ENCODE measurements at regions not wholly inside any gene's neighbourhood (a gene's known extent, or its start where the extent isn't known, plus 50 kb on each side); places are given as distances from the start of the nearest gene placed in this dataset.

DNA sequence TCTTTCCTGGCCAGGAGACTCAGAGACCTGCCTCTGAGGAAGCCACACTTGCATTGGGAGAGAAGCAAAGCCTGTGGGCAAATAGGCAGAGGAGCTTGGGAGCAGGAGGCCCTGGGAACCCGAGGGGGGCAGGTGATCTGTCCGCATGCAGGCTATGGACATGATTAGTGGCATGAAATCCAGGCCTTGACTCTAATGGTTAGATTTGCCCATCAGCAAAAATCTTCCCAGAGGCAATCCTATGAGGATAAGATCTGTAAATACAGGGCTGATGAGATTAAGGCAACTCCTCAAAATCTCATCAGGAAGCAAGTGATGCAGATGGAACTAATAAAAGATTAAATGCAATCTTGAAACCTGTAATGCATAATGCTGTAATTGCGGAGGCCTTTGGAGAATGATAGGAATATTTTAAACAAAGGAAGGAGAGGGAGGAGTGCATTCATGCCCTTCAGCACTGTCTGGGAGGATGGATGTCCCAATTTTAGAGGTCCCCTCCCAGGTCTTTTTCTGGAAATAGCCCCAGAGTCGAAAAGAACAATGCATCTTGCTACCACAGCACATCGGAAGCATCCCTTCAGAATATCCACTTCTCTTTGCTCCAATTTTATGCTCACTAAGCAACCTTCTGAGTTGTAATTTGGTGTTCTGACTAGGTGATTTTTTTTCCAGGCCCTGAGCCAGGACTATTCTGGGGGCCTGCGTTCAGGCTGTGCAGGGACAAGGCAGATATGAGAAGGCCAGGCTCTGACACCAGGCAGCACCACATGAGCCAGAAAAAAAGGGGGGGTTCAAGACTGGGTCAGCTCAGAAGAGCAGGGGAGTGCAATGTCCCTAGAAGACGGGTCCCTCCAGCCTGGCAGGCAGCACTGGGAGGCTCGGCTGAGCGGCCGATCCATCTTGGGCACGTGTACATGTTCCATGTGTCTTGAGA, 66.5 kb downstream of the MED10 start:
- CTCF ChIA-PET: no interaction called here
- no peak for TF ChIP-seq TEAD4 (CRISPR knock-in tag; IDR thresholded peaks at IDR 0.05)
- POLR2A ChIA-PET: no interaction called here
- H3K4me3 Mint-ChIP-seq: no peak overlapping the region
- no peak for DNase-seq (ENCODE audit: low spot score)
- H3K27ac Mint-ChIP-seq: no peak overlapping the region
- ATAC-seq: no peak
- no peaks in the 10 kb centered on the region for H3K36me3 Mint-ChIP-seq
- no peaks in the 10 kb centered on the region for H3K4me1 Mint-ChIP-seq
- H3K9me3 Mint-ChIP-seq: no peaks in the 10 kb centered on the region
- peaks cover 38% of the 10 kb centered on the region for H3K27me3 Mint-ChIP-seq (ENCODE audit: low read depth)

DNA sequence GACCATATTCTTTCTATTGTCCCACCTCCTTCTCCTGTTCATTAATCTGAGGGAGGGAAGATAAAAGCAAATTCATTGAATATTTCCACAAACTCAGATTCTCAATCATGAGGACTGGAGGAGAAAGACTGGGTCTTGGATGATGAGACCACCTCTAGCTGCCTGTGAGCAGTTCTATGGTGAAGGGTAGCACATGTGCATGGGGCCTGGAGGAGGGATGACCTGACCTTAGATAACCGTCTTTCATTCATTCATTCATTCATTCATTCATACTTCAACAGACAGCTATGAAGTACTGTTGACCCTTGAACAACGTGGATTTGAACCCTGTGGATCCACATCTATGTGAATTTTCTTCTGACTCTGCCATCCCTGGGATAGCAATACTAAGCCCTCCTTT, 68.4 kb downstream of the MED10 start:
- Mint-ChIP-seq H3K36me3 (no peaks in the 10 kb centered on the region), H3K4me1 (no peaks in the 10 kb centered on the region), H3K4me3 (no peak overlapping the region), H3K9me3 (no peaks in the 10 kb centered on the region), H3K27me3 (ENCODE audit: low read depth) (peaks cover 20% of the 10 kb centered on the region), H3K27ac (no peak overlapping the region)
- no peak for TF ChIP-seq CREM (CRISPR knock-in tag; IDR thresholded peaks at IDR 0.05)
- no peak for TF ChIP-seq MXD4 (CRISPR knock-in tag; IDR thresholded peaks at IDR 0.05; ENCODE audit: borderline replicate concordance)
- TF ChIP-seq ZNF232 (CRISPR knock-in tag; IDR thresholded peaks at IDR 0.05): no peak
- no peak for TF ChIP-seq HMGA2 (CRISPR knock-in tag; IDR thresholded peaks at IDR 0.05)
- TF ChIP-seq FOXJ3 (CRISPR knock-in tag; IDR thresholded peaks at IDR 0.05; ENCODE audit: borderline replicate concordance): no peak
- TF ChIP-seq GRHL2 (CRISPR knock-in tag; IDR thresholded peaks at IDR 0.05; ENCODE audit: insufficient replicate concordance, severe bottlenecking): no peak
- no peak for TF ChIP-seq ZBTB21 (CRISPR knock-in tag; IDR thresholded peaks at IDR 0.05; ENCODE audit: borderline replicate concordance)
- TF ChIP-seq, protein P1, sequence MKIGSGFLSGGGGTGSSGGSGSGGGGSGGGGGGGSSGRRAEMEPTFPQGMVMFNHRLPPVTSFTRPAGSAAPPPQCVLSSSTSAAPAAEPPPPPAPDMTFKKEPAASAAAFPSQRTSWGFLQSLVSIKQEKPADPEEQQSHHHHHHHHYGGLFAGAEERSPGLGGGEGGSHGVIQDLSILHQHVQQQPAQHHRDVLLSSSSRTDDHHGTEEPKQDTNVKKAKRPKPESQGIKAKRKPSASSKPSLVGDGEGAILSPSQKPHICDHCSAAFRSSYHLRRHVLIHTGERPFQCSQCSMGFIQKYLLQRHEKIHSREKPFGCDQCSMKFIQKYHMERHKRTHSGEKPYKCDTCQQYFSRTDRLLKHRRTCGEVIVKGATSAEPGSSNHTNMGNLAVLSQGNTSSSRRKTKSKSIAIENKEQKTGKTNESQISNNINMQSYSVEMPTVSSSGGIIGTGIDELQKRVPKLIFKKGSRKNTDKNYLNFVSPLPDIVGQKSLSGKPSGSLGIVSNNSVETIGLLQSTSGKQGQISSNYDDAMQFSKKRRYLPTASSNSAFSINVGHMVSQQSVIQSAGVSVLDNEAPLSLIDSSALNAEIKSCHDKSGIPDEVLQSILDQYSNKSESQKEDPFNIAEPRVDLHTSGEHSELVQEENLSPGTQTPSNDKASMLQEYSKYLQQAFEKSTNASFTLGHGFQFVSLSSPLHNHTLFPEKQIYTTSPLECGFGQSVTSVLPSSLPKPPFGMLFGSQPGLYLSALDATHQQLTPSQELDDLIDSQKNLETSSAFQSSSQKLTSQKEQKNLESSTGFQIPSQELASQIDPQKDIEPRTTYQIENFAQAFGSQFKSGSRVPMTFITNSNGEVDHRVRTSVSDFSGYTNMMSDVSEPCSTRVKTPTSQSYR (CRISPR knock-in tag; IDR thresholded peaks at IDR 0.05): no peak
- TF ChIP-seq ZNF512 (CRISPR knock-in tag; IDR thresholded peaks at IDR 0.05; ENCODE audit: borderline replicate concordance): no peak
- TF ChIP-seq ATF1 (CRISPR knock-in tag; IDR thresholded peaks at IDR 0.05): no peak
- TF ChIP-seq GTF2I (CRISPR knock-in tag; conservative IDR thresholded peaks at IDR 0.05): no peak
- TF ChIP-seq, protein P2, sequence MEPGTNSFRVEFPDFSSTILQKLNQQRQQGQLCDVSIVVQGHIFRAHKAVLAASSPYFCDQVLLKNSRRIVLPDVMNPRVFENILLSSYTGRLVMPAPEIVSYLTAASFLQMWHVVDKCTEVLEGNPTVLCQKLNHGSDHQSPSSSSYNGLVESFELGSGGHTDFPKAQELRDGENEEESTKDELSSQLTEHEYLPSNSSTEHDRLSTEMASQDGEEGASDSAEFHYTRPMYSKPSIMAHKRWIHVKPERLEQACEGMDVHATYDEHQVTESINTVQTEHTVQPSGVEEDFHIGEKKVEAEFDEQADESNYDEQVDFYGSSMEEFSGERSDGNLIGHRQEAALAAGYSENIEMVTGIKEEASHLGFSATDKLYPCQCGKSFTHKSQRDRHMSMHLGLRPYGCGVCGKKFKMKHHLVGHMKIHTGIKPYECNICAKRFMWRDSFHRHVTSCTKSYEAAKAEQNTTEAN (CRISPR knock-in tag; IDR thresholded peaks at IDR 0.05): no peak
- DNase-seq (ENCODE audit: low spot score) (no peak), ATAC-seq (no peak)
- CTCF ChIA-PET: no interaction called here
- POLR2A ChIA-PET: no interaction called here

GRCh38 chr5:6308683-6309082, 69.7 kb downstream of the MED10 start:
- DNase-seq (ENCODE audit: low spot score): no peak
- no peak overlapping the region for H3K27ac Mint-ChIP-seq
- H3K36me3 Mint-ChIP-seq: no peaks in the 10 kb centered on the region
- H3K4me1 Mint-ChIP-seq: no peaks in the 10 kb centered on the region
- no peak for ATAC-seq
- H3K9me3 Mint-ChIP-seq: no peaks in the 10 kb centered on the region
- peaks cover 7% of the 10 kb centered on the region; the same call in 1 of the 2 replicates for H3K27me3 Mint-ChIP-seq (ENCODE audit: low read depth)
- ChIA-PET CTCF (no interaction called here), POLR2A (no interaction called here)
- no peak overlapping the region for H3K4me3 Mint-ChIP-seq
- TF ChIP-seq IRF2 (CRISPR knock-in tag; IDR thresholded peaks at IDR 0.05; ENCODE audit: borderline replicate concordance, low read depth) (no peak), ZNF671 (CRISPR knock-in tag; IDR thresholded peaks at IDR 0.05) (no peak), SOX15 (CRISPR knock-in tag; IDR thresholded peaks at IDR 0.05) (no peak), SMAD3 (CRISPR knock-in tag; IDR thresholded peaks at IDR 0.05; ENCODE audit: borderline replicate concordance) (no peak), FOXJ3 (CRISPR knock-in tag; IDR thresholded peaks at IDR 0.05; ENCODE audit: borderline replicate concordance) (no peak), HMGXB4 (CRISPR knock-in tag; IDR thresholded peaks at IDR 0.05) (no peak), ZNF416 (CRISPR knock-in tag; IDR thresholded peaks at IDR 0.05) (no peak), ESRRA (CRISPR knock-in tag; IDR thresholded peaks at IDR 0.05; ENCODE audit: borderline replicate concordance) (no peak), ZNF219 (CRISPR knock-in tag; IDR thresholded peaks at IDR 0.05; ENCODE audit: borderline replicate concordance) (no peak), ZBTB21 (CRISPR knock-in tag; IDR thresholded peaks at IDR 0.05; ENCODE audit: borderline replicate concordance) (no peak)
- TF ChIP-seq, protein P2 (CRISPR knock-in tag; IDR thresholded peaks at IDR 0.05): no peak
- TF ChIP-seq, protein P3, sequence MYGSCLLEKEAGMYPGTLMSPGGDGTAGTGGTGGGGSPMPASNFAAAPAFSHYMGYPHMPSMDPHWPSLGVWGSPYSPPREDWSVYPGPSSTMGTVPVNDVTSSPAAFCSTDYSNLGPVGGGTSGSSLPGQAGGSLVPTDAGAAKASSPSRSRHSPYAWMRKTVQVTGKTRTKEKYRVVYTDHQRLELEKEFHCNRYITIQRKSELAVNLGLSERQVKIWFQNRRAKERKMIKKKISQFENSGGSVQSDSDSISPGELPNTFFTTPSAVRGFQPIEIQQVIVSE (CRISPR knock-in tag; IDR thresholded peaks at IDR 0.05; ENCODE audit: borderline replicate concordance): no peak
